HG03558 (cell line): ENCODE measurements at regions not wholly inside any gene's neighbourhood (a gene's known extent, or its start where the extent isn't known, plus 50 kb on each side); places are given as distances from the start of the nearest gene placed in this dataset.

Experiments used
- ATAC-seq: cut with Tn5 transposase; IDR thresholded peaks from one replicate; pipeline ENCODE4 v1.9.1; 2021; ENCODE audit warnings: moderate number of reproducible peaks; ENCODE audit not compliant: unreplicated experiment; ENCODE audit errors: extremely low read depth

DNA sequence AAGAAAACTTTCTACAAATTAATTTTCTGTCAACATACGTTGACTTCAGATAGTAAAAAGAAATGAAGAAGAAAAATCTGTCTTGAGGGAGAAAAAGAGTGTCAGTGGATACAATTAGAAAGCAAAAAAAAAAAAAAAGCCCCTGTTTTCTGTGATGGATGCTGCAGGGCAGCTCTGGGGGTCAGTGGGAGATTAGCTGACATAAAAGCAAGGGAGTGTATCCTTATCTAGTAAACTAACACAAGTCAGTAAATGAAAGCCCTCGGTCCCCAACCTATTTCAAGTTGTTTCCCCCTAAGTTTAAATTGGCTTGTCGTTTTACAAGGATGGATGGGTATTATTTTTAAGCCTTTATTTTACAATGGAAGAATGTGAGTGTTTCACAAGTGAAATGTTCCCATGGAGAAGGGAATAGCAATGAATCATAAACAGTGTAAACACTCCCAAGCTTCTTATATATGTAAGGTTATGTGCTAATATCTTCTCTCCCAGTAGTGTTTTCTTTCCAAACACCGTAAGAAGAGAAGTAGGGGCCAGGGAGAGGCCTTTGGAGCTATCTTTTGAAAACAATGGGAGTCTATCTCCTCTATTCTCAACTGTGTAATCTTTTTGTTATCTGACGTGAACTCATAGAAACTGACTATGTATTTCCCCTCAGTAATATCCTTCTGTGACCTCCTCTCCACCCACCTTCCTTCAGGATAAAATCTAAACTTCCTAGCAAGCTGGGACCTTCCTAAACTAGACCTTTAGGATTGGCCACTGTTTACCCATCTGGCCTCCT lies 347.7 kb downstream of the FBXO8 start:
- no peak for ATAC-seq

DNA sequence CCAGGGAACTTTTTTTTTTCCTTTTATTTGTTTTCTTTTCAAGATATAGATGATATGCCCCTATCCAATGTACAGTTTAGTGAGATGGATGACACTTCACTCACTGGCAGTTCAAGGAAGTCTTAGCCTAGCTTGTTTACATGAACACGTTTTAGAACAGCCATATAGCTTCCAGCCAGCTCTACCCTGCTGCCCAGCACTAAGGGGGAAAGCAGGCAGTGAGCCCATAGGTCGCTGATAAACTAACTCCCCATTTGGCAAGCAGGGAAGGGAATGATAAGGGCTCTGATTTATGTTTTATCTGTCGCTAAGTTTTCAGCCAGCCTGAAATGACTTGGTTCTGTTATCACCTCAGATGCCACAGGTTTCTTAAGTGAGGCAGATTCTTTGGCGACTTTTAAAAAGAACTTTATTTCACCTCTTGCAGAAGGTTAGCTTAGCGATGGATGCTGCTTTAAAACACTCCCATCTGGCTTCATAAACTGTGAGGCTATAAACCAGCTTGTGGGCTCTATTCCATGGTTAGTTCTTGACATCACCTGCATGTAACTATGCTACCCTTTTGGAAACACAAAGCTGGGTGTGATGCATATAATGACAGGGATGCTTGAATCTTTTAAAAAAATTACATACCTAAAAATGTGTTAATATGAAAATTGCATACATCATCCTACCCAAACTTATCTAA lies 348.4 kb downstream of the FBXO8 start:
- ATAC-seq: no peak

DNA sequence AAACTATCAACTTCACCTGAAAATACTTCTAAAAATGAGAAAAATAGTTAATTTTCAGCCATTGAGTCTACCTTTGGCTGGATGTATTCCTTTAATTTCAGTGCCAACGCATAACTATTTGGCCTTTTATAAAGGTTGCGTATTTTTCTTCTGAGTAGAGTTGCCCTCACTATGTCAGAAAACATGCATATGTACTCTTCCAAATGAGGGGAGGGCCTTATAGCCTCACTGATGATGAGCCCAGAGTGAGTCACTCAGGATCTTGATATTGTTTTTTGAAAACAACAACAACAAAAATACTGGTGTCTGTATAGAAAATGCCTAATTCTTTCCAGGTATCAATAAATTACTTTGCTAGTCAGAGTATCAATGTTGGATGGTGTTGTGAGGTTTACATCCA lies 349.3 kb downstream of the FBXO8 start:
- ATAC-seq: no peak

DNA sequence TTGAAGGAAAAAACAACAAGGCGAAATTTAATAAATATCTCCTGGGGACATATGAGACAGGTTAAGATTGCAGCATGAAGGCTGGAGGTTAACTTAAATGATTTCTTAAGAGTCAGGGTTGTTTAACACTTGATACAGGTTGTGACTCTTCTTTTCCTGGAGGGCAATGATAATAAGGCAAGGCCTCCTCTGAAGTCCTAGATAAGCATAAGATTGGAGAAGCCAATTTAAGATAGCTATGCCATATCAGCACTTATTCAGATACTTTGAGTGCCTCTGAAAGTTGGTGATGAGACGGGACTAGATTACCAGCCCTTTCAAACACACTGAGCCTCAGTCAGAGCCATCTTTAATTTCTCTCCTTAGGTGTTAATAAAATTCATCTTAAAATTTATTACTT lies 350.8 kb downstream of the FBXO8 start:
- no peak for ATAC-seq

DNA sequence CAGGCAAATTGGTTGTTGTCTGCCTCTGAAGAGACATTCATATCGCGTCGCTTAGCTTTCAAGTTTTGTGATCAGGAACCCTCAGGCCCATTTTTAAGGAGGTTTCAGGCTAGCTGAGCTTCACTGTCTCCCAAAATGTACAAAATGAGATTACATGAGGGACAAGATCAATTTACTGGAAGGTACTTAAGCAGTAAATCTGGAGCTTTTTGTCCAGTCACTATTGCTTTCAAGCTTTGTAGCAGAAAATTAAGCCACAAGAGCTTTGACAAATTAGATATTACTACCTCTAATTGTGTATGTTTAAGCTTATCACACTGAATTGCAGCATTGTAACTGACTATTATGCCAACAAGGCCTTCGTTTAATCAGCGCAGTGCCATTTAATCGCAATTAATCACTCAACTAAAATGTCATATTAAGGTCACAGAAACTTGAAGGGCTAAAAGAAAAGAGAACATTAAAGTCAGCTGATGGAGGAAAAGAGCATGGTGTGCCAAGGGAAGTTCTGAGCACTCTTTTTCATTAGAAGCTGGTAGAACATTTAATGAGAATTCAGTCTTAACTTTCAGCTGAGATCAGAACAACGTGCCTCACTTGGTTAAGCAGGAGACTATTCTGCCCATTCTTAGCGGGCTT lies 353.0 kb downstream of the FBXO8 start:
- no peak for ATAC-seq

DNA sequence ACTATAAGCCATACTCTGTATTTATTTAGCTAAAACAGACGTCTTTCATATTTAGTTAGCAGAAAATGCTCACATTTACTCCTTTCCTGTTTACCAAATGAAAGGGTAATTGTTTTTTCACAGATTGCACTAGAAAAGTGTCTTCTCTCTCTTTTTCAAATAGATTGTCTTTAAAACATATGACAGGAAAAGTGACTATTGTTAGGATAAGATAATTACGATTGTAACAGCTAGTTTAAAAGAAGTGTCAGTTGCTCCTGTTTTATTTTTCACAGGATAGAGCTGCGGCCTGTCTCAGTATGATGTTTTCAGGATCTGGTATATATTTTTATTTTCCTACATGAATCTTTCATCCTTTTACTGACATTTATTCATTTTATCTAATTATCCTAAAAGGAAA lies 353.5 kb downstream of the FBXO8 start:
- ATAC-seq: no peak

DNA sequence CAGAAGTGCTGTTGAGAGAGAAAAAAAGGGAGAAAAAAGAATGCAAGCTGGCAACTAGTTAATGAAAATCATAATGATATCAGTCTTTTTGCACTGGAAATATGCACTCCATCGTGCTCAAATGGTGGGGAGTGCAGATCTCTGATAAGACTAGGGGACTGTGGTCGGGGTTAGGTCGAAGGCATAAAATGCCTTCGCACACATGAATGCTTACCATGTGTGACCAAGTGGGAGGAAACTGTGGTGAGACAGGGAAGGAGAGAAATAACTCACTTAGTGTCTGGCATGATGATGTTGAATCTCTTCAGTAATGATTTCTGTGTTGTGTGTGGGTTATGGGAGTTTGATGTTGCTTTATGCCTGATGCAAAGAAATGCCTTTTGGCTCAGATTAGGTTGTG lies 358.9 kb downstream of the FBXO8 start:
- peak; percentile 65 for ATAC-seq

DNA sequence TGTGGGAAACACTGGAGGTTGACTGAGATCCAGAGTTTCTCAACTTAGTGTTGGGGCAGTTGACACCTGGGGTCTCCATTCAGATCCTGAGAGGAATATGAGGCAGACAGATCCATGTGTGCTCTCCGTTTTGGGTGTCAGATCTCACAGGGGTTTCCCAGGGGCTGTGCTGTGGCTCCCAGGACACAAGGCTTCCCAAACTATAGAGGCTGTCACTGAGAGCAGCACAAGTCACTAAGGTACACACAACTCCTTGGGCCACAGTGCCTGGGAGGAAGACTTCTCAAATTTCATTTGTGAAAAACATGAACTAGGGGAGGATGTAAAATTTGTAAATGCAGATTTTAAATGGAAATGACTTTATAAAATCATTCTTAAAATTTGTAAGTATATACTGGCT lies 363.6 kb downstream of the FBXO8 start:
- ATAC-seq: no peak

DNA sequence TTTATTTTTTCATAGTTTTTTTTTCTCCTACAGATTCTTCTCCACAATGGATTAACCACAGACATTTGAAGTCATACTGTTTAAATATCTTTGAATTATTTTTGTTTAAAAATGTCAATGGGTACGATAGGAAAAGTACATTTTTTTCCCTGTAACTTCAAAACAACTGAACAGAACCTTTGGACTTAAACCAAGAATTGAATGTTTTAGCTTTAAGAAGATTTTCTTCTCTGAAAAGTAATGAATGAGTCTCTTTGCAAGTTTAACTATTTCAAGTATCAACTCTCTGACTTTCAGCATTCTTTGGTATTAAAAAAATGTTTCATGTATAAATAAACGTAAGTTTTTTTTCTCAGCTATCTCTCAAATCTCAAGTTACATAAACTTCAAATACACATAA lies 364.3 kb downstream of the FBXO8 start:
- no peak for ATAC-seq

DNA sequence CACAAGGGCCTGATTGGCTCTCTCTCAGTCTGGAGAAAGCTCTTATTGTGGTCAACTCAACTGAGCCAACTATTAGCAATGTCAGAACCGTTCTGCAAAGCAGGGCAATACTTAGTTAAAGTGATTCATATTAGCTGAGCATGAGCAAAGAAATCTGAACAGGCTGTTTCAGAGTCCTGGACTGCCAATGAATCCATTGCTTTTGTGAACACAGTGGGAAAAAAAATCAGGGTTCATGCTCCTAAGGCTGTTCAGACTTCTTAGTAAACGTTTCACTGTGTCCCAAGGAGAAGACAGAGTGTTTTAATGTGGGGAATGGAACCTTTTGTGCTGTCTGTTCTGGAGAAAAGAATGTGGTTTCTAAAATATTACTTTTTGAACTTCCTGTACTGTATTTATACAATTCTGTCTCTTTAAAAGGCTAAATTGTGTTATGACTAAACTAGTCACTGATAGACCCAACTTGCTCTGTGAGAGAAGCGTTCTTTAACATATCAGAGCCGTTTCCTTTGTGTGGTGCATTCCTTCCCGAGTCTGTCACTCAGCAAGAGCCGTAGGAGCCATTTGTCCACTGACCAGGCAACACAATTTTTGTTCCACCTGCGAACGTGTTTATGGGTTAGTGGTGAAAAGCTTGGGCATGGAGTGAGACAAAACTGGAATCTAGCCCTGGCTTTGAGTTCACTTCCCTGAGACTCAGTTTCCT lies 366.1 kb downstream of the FBXO8 start:
- no peak for ATAC-seq

DNA sequence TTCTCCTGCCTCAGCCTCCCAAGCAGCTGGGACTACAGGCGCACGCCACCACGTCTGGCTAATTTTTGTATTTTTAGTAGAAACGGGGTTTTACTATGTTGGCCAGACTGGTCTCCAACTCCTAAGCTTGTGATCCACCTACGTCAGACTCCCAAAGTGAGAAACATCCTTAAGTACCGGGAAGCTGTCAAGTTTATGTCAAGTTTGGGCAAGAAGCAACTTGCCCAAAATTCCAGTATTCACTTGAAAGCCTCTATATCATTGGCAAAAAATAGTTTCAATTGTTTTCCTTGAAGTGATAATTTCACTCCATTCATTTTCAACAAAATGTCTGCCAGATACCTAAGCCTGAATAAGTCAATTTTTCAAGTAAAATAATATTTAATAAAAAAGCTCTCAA lies 370.0 kb downstream of the FBXO8 start:
- no peak for ATAC-seq

DNA sequence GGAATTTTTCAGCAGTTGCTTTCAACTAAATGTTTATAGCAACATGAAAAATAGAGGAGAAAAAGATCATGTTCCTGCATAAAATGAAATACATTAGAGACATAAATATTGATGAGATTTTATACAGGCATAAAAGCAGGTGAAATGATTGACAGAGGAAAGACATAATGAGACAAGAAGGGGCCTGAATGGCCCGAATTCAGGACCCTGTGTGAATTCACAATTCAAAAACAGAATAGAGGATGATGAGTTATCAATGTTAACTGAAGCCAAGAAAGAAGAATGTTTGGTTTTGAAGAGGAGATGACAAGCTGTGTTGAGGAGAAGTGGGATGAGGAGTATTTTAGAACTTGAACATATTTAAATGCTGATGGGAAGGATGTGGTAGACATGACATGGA lies 371.1 kb downstream of the FBXO8 start:
- ATAC-seq: no peak

DNA sequence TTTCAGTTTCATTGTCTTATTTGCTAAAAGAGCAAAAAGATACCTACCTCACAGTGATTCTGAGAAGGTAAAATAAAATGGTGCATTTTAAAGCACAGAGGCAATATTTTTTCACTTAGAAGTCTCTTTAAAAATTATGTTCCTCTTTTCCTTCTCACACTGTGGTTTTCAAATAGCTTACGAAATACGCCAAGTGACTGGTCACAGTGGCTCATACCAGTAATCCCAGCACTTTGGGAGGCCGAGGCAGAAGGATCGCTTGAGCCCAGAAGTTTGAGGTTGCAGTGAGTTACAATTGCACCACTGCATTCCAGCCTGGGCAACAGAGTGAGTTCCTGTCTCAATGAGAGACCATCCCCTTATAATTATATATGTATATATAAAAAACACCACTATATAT lies 372.6 kb downstream of the FBXO8 start:
- ATAC-seq: no peak

DNA sequence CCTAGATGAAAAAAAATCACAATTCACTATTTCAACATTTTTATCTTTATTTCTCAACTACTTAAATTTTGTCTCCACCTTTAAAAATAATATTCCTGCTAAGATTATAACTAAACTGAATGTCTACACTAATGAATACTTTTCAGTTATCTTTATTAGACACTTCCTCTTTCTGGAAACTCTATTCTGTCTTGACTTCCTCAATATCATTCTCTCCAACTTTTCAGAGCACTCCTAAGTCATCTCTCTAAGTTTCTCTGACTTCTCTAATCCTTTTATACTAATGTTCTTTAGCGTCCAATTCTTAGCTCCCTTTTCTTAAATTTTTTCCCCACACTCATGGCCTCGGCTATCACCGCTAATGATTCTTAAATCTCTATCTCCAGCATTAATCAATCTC lies 374.2 kb downstream of the FBXO8 start:
- ATAC-seq: no peak

DNA sequence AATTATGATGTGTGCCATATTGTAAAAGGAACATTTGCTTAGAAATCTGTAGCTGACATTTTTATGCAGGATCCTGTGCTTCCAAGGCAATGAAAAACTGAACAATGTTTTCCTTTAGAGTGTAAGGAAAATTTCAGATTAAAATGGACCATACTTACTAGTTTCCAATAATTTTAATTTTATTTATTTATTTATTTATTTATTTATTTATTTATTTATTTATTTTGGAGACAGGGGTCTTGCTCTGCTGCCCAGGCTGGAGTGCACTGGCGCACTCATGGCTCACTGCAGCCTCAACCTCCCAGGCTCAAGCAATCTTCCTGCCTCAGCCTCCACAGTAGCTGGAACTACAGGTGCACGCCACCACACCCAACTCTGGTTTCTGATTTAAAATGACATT lies 369.8 kb upstream of the HAND2 start:
- no peak for ATAC-seq

DNA sequence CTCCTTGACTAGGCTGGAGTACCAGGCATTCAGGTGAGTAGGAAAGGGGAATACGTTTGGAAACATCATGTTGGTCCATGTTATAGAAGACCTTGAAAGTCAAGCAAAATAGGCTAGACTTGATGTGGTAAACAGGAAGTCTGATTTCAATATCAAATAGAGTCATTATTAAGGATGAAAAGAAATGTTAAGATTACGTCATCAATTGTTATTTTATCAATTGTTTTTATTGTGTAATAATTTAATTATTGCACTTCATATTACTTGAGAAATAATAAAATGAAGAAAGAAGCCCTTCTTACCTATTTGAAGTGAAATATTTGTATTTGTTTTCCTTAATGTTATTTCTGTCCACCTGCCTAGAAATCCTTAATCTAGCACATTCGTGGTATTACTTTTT lies 361.0 kb upstream of the HAND2 start:
- ATAC-seq: no peak

DNA sequence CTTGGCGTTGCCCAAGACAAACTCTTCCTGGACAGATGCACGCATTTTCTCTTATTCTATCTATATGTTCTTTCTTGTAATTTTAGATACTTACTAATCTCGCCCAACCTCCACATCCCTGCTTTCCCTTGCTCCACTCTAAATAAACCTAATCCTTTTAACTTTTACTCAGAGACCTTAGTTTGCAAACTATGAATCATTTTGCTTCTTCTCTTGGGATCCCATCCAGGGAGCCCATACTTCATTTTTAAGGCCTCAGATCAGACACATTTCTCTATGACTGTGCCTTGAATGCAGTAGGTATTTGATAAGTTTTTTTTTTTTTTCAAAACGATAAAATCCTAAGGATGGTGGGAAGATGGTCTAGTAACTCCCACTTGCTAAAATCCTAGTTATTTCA lies 353.8 kb upstream of the HAND2 start:
- ATAC-seq: no peak

DNA sequence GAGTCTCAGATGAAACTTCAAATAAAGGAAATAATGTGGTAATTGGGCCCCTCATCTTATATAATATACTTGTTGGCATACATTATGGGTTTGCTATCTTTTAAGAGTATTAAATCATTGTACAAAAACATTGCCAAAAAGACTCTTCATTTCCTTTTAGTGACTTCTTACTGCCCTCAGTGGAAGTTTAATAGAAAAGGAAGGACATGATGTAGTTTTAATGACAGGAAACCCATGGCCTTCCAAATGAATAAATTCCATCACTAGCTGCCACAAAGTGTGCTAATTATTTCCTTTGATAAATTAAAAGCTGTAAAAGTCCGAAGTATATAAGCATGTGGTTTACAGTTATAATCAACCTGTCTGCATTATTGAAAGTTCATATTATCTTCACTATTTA lies 350.9 kb upstream of the HAND2 start:
- no peak for ATAC-seq

DNA sequence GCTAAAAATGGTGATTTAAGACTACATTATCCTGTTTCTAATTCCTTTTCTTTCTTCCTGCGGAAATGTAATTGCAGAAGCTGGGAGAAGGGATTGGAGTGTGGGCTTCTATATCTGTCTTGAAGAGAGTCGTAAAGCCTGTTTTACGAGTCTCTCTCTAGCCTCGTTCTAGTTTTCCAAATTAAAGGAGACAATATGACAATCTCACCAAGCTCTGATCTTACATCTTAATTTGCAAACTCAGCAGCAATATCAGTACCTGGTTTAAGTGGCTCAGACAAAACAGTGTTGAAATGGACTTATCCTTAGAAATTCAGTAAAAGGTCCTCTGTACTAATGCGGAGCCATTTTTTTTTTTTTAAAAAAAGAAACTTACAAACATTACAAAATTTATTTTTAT lies 349.5 kb upstream of the HAND2 start:
- no peak for ATAC-seq

DNA sequence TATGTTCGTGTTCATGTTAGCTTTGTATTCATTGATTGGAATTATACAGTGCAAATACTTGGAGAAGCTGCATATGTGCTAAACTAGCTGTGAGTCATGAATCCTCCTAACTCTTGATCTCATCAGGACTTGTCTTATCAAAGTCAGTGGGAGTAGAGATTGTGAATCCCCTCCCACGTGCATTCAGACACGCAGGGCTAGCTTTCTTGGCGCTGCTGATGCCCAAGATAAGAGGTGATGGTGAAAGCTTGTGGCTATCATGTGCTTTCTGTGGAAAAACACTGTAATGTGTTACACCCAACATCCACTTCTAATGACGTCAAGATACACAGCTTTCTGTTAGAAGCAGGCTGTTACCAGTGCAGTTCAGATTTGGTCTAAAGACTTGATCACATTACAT lies 348.7 kb upstream of the HAND2 start:
- ATAC-seq: no peak

DNA sequence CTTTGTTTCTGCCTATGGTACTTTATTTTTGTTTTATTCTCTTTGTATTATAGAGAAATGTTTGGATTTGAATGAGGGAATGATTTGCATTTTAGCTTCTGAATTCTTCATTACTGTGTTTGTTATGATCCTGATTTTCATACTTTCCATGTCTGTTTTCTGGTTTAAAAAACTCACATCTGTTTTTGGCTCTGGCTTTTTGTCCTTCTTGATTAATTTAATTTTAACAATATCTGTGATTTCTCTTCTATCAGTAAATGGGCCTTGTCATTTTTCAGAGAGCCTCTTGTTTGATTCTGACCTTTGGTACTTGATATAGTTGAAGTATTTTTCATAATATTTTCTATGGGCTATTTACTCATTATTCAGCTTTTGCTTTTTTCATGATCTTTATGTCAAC lies 341.6 kb upstream of the HAND2 start:
- no peak for ATAC-seq
